Neural progenitor cell (in vitro differentiated cells): ENCODE measurements at regions not wholly inside any gene's neighbourhood (a gene's known extent, or its start where the extent isn't known, plus 50 kb on each side); places are given as distances from the start of the nearest gene placed in this dataset.

Experiments used
- CTCF ChIP-seq: fragments of 200-600 bp; sonication (generic); IDR thresholded peaks from 2 replicates; pipeline ENCODE4 v1.5.1; 2017; ENCODE audit warnings: antibody characterized with exemption, mild to moderate bottlenecking
- EZH2 ChIP-seq: fragments of 200-600 bp; sonication (generic); IDR thresholded peaks from 2 replicates; pipeline ENCODE4 v1.6.1; 2017; ENCODE audit warnings: antibody characterized with exemption, mild to moderate bottlenecking, moderate library complexity
- EZH2phosphoT487 ChIP-seq: fragments of 200-600 bp; sonication (generic); IDR thresholded peaks from 2 replicates; pipeline ENCODE4 v1.6.1; 2017; ENCODE audit warnings: antibody characterized with exemption

GRCh38 chr11:127993788-127994187, 593.6 kb downstream of the ETS1 start:
- peak; percentile 43 for TF ChIP-seq CTCF
- TF ChIP-seq EZH2phosphoT487, result no peak
- no peak for TF ChIP-seq EZH2
